ENCODE measurements at regions not wholly inside any gene's neighbourhood (a gene's known extent, or its start where the extent isn't known, plus 50 kb on each side); places are given as distances from the start of the nearest gene placed in this dataset.

GRCh38 chr2:102083393-102083703, 59.2 kb upstream of the IL1R1 start:
- WGBS, 2 donors, result 89 to 96% methylated on average over 3 of the region's 3 CpGs
- no peak for DNase-seq (ENCODE audit: low spot score in 2 of 2)
- no peak overlapping the region for H3K4me3 ChIP-seq
- peak overlapping the region in 2 of 4 donors; percentile 59 to 75 for H3K27ac ChIP-seq
- no peaks in the 10 kb centered on the region for H3K27me3 ChIP-seq
- H3K4me1 ChIP-seq, result peaks cover 0 to 12% (median 5%) of the 10 kb centered on the region in 4 donors
- no peak for TF ChIP-seq CTCF (IDR thresholded peaks at IDR 0.05)
- no peak for TF ChIP-seq EP300 (IDR thresholded peaks at IDR 0.05)
- TF ChIP-seq POLR2A (IDR thresholded peaks at IDR 0.05), result no peak
- no peaks in the 10 kb centered on the region for H3K36me3 ChIP-seq
- H3K9me3 ChIP-seq, result no peaks in the 10 kb centered on the region

GRCh38 chr2:102084651-102085050, 57.9 kb upstream of the IL1R1 start:
- DNase-seq (ENCODE audit: low spot score in 2 of 2), result no peak
- Histone ChIP-seq H3K27me3 (no peaks in the 10 kb centered on the region), H3K27ac (no peak overlapping the region), H3K4me1 (peaks cover 0 to 12% (median 5%) of the 10 kb centered on the region in 4 donors), H3K4me3 (no peak overlapping the region), H3K9me3 (no peaks in the 10 kb centered on the region), H3K36me3 (no peaks in the 10 kb centered on the region)
- TF ChIP-seq CTCF (IDR thresholded peaks at IDR 0.05), result no peak
- no peak for TF ChIP-seq EP300 (IDR thresholded peaks at IDR 0.05)
- TF ChIP-seq POLR2A (IDR thresholded peaks at IDR 0.05), result no peak
- 65 to 71% methylated on average over 2 of the region's 2 CpGs for WGBS, 2 donors

GRCh38 chr2:102085238-102085637, 57.3 kb upstream of the IL1R1 start:
- H3K4me3 ChIP-seq, result no peak overlapping the region
- no peaks in the 10 kb centered on the region for H3K36me3 ChIP-seq
- H3K27ac ChIP-seq, result no peak overlapping the region
- peaks cover 0 to 12% (median 5%) of the 10 kb centered on the region in 4 donors for H3K4me1 ChIP-seq
- DNase-seq (ENCODE audit: low spot score in 2 of 2), result no peak
- WGBS, 2 donors, result 83 to 84% methylated on average over 1 of the region's 1 CpG
- TF ChIP-seq CTCF (IDR thresholded peaks at IDR 0.05) (no peak), POLR2A (IDR thresholded peaks at IDR 0.05) (no peak), EP300 (IDR thresholded peaks at IDR 0.05) (no peak)
- H3K27me3 ChIP-seq, result no peaks in the 10 kb centered on the region
- H3K9me3 ChIP-seq, result no peaks in the 10 kb centered on the region

GRCh38 chr2:102086150-102086872, 56.2 kb upstream of the IL1R1 start:
- TF ChIP-seq POLR2A (IDR thresholded peaks at IDR 0.05) (no peak), CTCF (IDR thresholded peaks at IDR 0.05) (no peak), EP300 (IDR thresholded peaks at IDR 0.05) (no peak)
- Histone ChIP-seq H3K27me3 (no peaks in the 10 kb centered on the region), H3K4me1 (peaks cover 0 to 12% (median 5%) of the 10 kb centered on the region in 4 donors), H3K36me3 (no peaks in the 10 kb centered on the region), H3K9me3 (no peaks in the 10 kb centered on the region), H3K4me3 (no peak overlapping the region), H3K27ac (no peak overlapping the region)
- no peak for DNase-seq (ENCODE audit: low spot score in 2 of 2)
- 62 to 66% methylated on average over 6 of the region's 6 CpGs for WGBS, 2 donors

- TF ChIP-seq POLR2A (IDR thresholded peaks at IDR 0.05) (no peak), CTCF (IDR thresholded peaks at IDR 0.05) (no peak), EP300 (IDR thresholded peaks at IDR 0.05) (no peak)
- Histone ChIP-seq H3K27ac (no peak overlapping the region), H3K9me3 (no peaks in the 10 kb centered on the region), H3K36me3 (no peaks in the 10 kb centered on the region), H3K4me1 (no peaks in the 10 kb centered on the region), H3K27me3 (no peaks in the 10 kb centered on the region), H3K4me3 (no peak overlapping the region)
- no peak for DNase-seq (ENCODE audit: low spot score in 2 of 2)
Measured at GRCh38 chr2:102091121-102091520, 51.4 kb upstream of the IL1R1 start.
